BLaER1 (cell line): ENCODE measurements at regions not wholly inside any gene's neighbourhood (a gene's known extent, or its start where the extent isn't known, plus 50 kb on each side); places are given as distances from the start of the nearest gene placed in this dataset.

Experiments used
- H3K27ac ChIP-seq: shearing (Covaris generic); formaldehyde crosslinking; 2 replicates; pipeline ENCODE4 v1.8.1; 2022
- H3K27me3 ChIP-seq: shearing (Covaris generic); formaldehyde crosslinking; 2 replicates; pipeline ENCODE4 v1.8.1; 2022
- H3K36me3 ChIP-seq: shearing (Covaris generic); formaldehyde crosslinking; 2 replicates; pipeline ENCODE4 v1.8.1; 2022
- H3K4me1 ChIP-seq: shearing (Covaris generic); formaldehyde crosslinking; 2 replicates; pipeline ENCODE4 v1.8.1; 2022
- H3K4me2 ChIP-seq: shearing (Covaris generic); formaldehyde crosslinking; 2 replicates; pipeline ENCODE4 v1.8.1; 2022
- H3K4me3 ChIP-seq: shearing (Covaris generic); formaldehyde crosslinking; 2 replicates; pipeline ENCODE4 v1.8.1; 2022
- H3K9ac ChIP-seq: shearing (Covaris generic); formaldehyde crosslinking; 2 replicates; pipeline ENCODE4 v1.8.1; 2022
- H3K9me3 ChIP-seq: shearing (Covaris generic); formaldehyde crosslinking; 2 replicates; pipeline ENCODE4 v1.8.1; 2022
- H4K20me1 ChIP-seq: shearing (Covaris generic); formaldehyde crosslinking; 2 replicates; pipeline ENCODE4 v1.8.1; 2022
- Cebpa-rat ChIP-seq: shearing (Covaris generic); IDR thresholded peaks from 2 replicates; pipeline ENCODE4 v1.8.1; 2022

GRCh38 chr4:71123951-71124350, 130.5 kb downstream of the DCK start:
- Histone ChIP-seq H4K20me1 (no peaks in the 10 kb centered on the region), H3K9me3 (peaks cover 9% of the 10 kb centered on the region), H3K4me2 (peak overlapping the region; percentile 40), H3K4me3 (no peak overlapping the region), H3K9ac (no peak overlapping the region), H3K27ac (no peak overlapping the region), H3K27me3 (no peaks in the 10 kb centered on the region), H3K36me3 (no peaks in the 10 kb centered on the region), H3K4me1 (peaks cover 8% of the 10 kb centered on the region)
- TF ChIP-seq Cebpa-rat, result no peak

GRCh38 chr4:71125137-71125536, 131.7 kb downstream of the DCK start:
- no peak for TF ChIP-seq Cebpa-rat
- H3K9ac ChIP-seq, result no peak overlapping the region
- H3K4me1 ChIP-seq, result peaks cover 8% of the 10 kb centered on the region
- no peaks in the 10 kb centered on the region for H3K27me3 ChIP-seq
- H3K4me2 ChIP-seq, result no peak overlapping the region
- H4K20me1 ChIP-seq, result no peaks in the 10 kb centered on the region
- peaks cover 9% of the 10 kb centered on the region for H3K9me3 ChIP-seq
- H3K4me3 ChIP-seq, result no peak overlapping the region
- H3K36me3 ChIP-seq, result no peaks in the 10 kb centered on the region
- no peak overlapping the region for H3K27ac ChIP-seq

GRCh38 chr4:71126719-71127118, 133.3 kb downstream of the DCK start:
- Histone ChIP-seq H3K4me1 (peaks cover 8% of the 10 kb centered on the region), H3K36me3 (no peaks in the 10 kb centered on the region), H3K9ac (no peak overlapping the region), H4K20me1 (no peaks in the 10 kb centered on the region), H3K9me3 (no peaks in the 10 kb centered on the region), H3K27me3 (no peaks in the 10 kb centered on the region), H3K4me3 (no peak overlapping the region), H3K4me2 (no peak overlapping the region), H3K27ac (no peak overlapping the region)
- TF ChIP-seq Cebpa-rat, result no peak

- no peaks in the 10 kb centered on the region for H4K20me1 ChIP-seq
- H3K4me2 ChIP-seq, result no peak overlapping the region
- H3K36me3 ChIP-seq, result no peaks in the 10 kb centered on the region
- H3K27me3 ChIP-seq, result no peaks in the 10 kb centered on the region
- H3K9me3 ChIP-seq, result no peaks in the 10 kb centered on the region
- H3K9ac ChIP-seq, result no peak overlapping the region
- no peak for TF ChIP-seq Cebpa-rat
- no peak overlapping the region for H3K4me3 ChIP-seq
- no peak overlapping the region for H3K27ac ChIP-seq
- H3K4me1 ChIP-seq, result no peaks in the 10 kb centered on the region
Measured at GRCh38 chr4:71130827-71131603, 137.6 kb downstream of the DCK start.

- Histone ChIP-seq H4K20me1 (no peaks in the 10 kb centered on the region), H3K4me2 (no peak overlapping the region), H3K27ac (no peak overlapping the region), H3K36me3 (no peaks in the 10 kb centered on the region), H3K9me3 (no peaks in the 10 kb centered on the region), H3K4me3 (no peak overlapping the region), H3K4me1 (no peaks in the 10 kb centered on the region), H3K27me3 (no peaks in the 10 kb centered on the region), H3K9ac (no peak overlapping the region)
- TF ChIP-seq Cebpa-rat, result no peak
Measured at GRCh38 chr4:71132486-71132885, 139.0 kb downstream of the DCK start.

- Histone ChIP-seq H3K4me2 (no peak overlapping the region), H3K27me3 (no peaks in the 10 kb centered on the region), H3K9me3 (no peaks in the 10 kb centered on the region), H3K36me3 (no peaks in the 10 kb centered on the region), H3K27ac (no peak overlapping the region), H3K4me3 (no peak overlapping the region), H4K20me1 (no peaks in the 10 kb centered on the region), H3K4me1 (no peaks in the 10 kb centered on the region), H3K9ac (no peak overlapping the region)
- no peak for TF ChIP-seq Cebpa-rat
Measured at GRCh38 chr4:71133491-71133890, 140.0 kb downstream of the DCK start.

- Histone ChIP-seq H3K36me3 (no peaks in the 10 kb centered on the region), H3K27me3 (no peaks in the 10 kb centered on the region), H4K20me1 (no peaks in the 10 kb centered on the region), H3K9ac (no peak overlapping the region), H3K9me3 (no peaks in the 10 kb centered on the region), H3K27ac (no peak overlapping the region), H3K4me2 (no peak overlapping the region), H3K4me1 (no peaks in the 10 kb centered on the region), H3K4me3 (no peak overlapping the region)
- TF ChIP-seq Cebpa-rat, result no peak
Measured at GRCh38 chr4:71136071-71136470, 142.6 kb downstream of the DCK start.

- Histone ChIP-seq H3K4me3 (no peak overlapping the region), H3K9me3 (no peaks in the 10 kb centered on the region), H3K4me2 (no peak overlapping the region), H3K27me3 (no peaks in the 10 kb centered on the region), H3K4me1 (no peaks in the 10 kb centered on the region), H4K20me1 (no peaks in the 10 kb centered on the region), H3K9ac (no peak overlapping the region), H3K27ac (no peak overlapping the region), H3K36me3 (no peaks in the 10 kb centered on the region)
- no peak for TF ChIP-seq Cebpa-rat
Measured at GRCh38 chr4:71138007-71138615, 144.7 kb downstream of the DCK start.

GRCh38 chr4:71140563-71140962, 147.1 kb downstream of the DCK start:
- H3K4me1 ChIP-seq, result no peaks in the 10 kb centered on the region
- H4K20me1 ChIP-seq, result no peaks in the 10 kb centered on the region
- no peak overlapping the region for H3K27ac ChIP-seq
- no peak for TF ChIP-seq Cebpa-rat
- H3K9me3 ChIP-seq, result no peaks in the 10 kb centered on the region
- no peaks in the 10 kb centered on the region for H3K27me3 ChIP-seq
- no peak overlapping the region for H3K4me3 ChIP-seq
- no peak overlapping the region for H3K4me2 ChIP-seq
- H3K9ac ChIP-seq, result no peak overlapping the region
- H3K36me3 ChIP-seq, result no peaks in the 10 kb centered on the region

GRCh38 chr4:71141125-71141524, 147.7 kb downstream of the DCK start:
- Histone ChIP-seq H3K4me3 (no peak overlapping the region), H3K4me1 (no peaks in the 10 kb centered on the region)

More at GRCh38 chr4:71141125-71141524, 147.7 kb downstream of the DCK start:
- H3K4me2 ChIP-seq, result no peak overlapping the region
- H3K36me3 ChIP-seq, result no peaks in the 10 kb centered on the region
- no peaks in the 10 kb centered on the region for H4K20me1 ChIP-seq
- H3K27ac ChIP-seq, result no peak overlapping the region
- no peak overlapping the region for H3K9ac ChIP-seq
- H3K27me3 ChIP-seq, result no peaks in the 10 kb centered on the region
- no peaks in the 10 kb centered on the region for H3K9me3 ChIP-seq
- TF ChIP-seq Cebpa-rat, result no peak
